ENCODE measurements at regions not wholly inside any gene's neighbourhood (a gene's known extent, or its start where the extent isn't known, plus 50 kb on each side); places are given as distances from the start of the nearest gene placed in this dataset.

DNA sequence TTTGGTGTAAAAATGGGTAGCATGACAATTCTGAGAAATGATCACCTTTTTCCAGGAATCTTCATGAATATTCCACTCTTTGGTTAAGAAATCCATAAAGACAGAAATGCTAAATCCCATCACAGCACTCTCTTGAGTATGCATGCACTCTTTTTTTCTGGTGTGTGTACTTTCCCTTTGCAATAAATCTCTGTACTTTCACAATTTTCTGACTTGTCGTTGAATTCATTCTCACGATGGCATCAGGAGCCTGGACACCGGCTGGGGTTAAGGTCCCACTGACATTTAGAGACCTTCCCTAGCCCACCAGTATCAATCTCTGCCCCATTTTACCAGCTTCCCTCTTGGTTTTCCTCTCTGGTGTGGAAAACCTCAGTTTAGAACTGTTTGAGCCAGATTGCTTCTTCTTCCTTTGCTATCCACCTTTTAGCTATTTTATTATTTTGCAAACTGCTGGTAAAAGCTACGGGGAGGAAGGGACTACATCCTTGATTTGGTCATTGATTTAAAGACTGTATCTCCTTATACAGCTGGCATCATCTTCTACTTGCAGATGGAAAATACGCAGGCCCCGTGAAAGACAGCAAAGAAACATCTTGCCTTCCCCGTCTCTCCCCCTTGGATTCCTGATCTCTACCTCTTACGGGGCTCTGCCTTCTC, 59.9 kb upstream of the ZFR start:
- no peak for DNase-seq (ENCODE audit: low read depth in 2 of 2, low spot score in 1 of 2)

GRCh38 chr5:32503261-32503660, 58.7 kb upstream of the ZFR start:
- no peak for DNase-seq (ENCODE audit: low read depth in 2 of 2, low spot score in 1 of 2)

GRCh38 chr5:32501071-32502002, 56.8 kb upstream of the ZFR start:
- DNase-seq (ENCODE audit: low read depth in 2 of 2, low spot score in 1 of 2) = no peak

GRCh38 chr5:32500181-32500580, 55.6 kb upstream of the ZFR start:
- no peak for DNase-seq (ENCODE audit: low read depth in 2 of 2, low spot score in 1 of 2)

GRCh38 chr5:32499261-32499660, 54.7 kb upstream of the ZFR start:
- no peak for DNase-seq (ENCODE audit: low read depth in 2 of 2, low spot score in 1 of 2)

DNA sequence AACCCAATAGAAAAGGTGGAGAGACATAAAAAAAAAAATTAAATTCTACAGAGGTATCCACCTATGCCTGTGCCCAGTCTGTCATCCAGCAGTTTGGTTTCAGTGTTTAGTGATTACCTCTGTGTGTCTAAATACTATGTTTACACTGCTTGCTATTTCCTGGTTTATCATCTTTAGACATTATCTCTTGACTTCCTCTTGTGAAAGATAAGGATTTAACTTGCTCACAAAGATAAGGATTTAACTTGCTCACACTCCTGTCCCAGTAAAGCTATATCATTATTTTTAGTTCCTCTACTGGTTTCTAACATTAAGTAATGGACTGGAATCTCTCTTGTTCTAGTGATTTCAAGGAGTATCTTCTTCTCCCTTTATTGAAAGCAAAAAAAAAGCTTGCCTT, 53.9 kb upstream of the ZFR start:
- DNase-seq (ENCODE audit: low read depth in 2 of 2, low spot score in 1 of 2) = no peak

DNA sequence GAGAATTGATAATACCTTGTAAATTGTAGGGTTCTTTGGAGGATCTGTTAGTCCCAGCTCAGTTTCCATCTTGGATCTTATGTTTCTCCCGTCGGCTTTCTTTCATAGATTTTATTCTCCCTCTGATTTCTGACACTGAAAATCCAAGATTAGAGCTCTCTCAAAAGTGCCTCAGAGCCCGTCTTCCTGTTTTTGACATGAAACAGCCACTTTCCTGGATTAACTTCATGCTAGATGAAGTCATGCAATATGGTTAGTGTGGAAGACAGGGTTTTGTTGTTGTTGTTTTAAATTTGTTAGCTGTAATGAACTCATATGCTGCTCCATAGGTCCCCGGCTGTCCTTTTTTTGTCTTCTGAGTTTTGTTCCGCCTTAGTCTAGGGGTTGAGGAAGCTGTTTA, 51.6 kb upstream of the ZFR start:
- no peak for DNase-seq (ENCODE audit: low read depth in 2 of 2, low spot score in 1 of 2)

GRCh38 chr5:32494827-32495226, 50.3 kb upstream of the ZFR start:
- no peak for DNase-seq (ENCODE audit: low read depth in 2 of 2, low spot score in 1 of 2)
